ENCODE measurements at regions not wholly inside any gene's neighbourhood (a gene's known extent, or its start where the extent isn't known, plus 50 kb on each side); places are given as distances from the start of the nearest gene placed in this dataset.

DNA sequence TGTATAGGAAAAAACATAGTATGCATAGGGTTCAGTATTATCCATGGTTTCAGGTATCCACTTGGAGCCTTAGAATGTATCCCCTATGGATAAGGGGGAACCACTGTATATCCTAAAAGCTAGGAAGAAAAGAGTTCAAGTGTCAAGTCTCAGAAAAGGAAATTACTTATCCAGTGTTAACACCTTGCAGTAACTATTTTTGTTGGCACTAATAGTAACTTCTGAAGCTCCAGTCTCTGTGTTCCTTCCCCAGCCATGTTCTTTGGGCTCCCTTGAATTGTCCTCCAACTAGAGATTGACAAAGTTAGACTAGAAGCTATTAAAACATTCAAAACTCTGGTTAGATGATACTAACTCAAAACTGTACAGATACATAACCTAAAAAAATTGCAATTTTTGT, 370.8 kb downstream of the NFIB start:
- Histone ChIP-seq H3K79me2 (ENCODE audit: insufficient read depth, low read length) (no peaks in the 10 kb centered on the region), H3K36me3 (ENCODE audit: insufficient read depth, low read length) (no peaks in the 10 kb centered on the region), H3K4me1 (ENCODE audit: insufficient read depth, low read length, severe bottlenecking) (no peaks in the 10 kb centered on the region), H3K9ac (ENCODE audit: low read length) (no peak overlapping the region), H3K9me3 (ENCODE audit: low read length) (no peaks in the 10 kb centered on the region), H3K27me3 (ENCODE audit: insufficient read depth, low read length) (no peaks in the 10 kb centered on the region), H3K9me2 (ENCODE audit: low read depth, low read length) (no peaks in the 10 kb centered on the region), H2AFZ (ENCODE audit: low read length) (no peak overlapping the region), H3K4me3 (ENCODE audit: low read depth, low read length, poor library complexity, severe bottlenecking) (no peak overlapping the region), H3K27ac (ENCODE audit: low read depth, low read length, poor library complexity, severe bottlenecking) (no peak overlapping the region), H4K20me1 (ENCODE audit: insufficient read depth, low read length) (no peaks in the 10 kb centered on the region), H3F3A (ENCODE audit: insufficient read depth, low read length) (no peaks in the 10 kb centered on the region), H3K4me2 (ENCODE audit: low read length) (no peak overlapping the region)
- no peak for TF ChIP-seq EZH2 (IDR thresholded peaks at IDR 0.05; ENCODE audit: borderline replicate concordance, low read length)
- TF ChIP-seq, protein P1, sequence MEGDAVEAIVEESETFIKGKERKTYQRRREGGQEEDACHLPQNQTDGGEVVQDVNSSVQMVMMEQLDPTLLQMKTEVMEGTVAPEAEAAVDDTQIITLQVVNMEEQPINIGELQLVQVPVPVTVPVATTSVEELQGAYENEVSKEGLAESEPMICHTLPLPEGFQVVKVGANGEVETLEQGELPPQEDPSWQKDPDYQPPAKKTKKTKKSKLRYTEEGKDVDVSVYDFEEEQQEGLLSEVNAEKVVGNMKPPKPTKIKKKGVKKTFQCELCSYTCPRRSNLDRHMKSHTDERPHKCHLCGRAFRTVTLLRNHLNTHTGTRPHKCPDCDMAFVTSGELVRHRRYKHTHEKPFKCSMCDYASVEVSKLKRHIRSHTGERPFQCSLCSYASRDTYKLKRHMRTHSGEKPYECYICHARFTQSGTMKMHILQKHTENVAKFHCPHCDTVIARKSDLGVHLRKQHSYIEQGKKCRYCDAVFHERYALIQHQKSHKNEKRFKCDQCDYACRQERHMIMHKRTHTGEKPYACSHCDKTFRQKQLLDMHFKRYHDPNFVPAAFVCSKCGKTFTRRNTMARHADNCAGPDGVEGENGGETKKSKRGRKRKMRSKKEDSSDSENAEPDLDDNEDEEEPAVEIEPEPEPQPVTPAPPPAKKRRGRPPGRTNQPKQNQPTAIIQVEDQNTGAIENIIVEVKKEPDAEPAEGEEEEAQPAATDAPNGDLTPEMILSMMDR (IDR thresholded peaks at IDR 0.05; ENCODE audit: low read length) = no peak

DNA sequence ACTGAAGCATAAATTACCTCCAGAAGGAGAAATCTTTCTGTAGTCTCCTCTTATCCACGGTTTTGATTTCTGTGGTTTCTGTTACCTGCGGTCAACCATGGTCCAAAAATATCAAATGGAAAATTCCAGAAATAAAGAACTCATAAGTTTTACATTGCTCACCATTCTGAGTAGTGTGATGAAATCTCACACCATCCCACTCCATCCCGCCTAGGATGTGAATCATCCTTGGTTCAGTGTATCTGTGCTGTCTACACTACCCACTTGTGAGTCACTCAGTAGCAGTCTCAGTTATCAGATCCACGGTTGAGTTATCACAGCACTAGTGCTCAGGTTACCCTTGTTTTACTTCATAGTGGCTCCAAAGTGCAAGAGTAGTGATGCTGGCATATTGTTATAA, 371.2 kb downstream of the NFIB start:
- no peak overlapping the region for H3K4me2 ChIP-seq (ENCODE audit: low read length)
- TF ChIP-seq EZH2 (IDR thresholded peaks at IDR 0.05; ENCODE audit: borderline replicate concordance, low read length) = no peak
- TF ChIP-seq, protein P1 (IDR thresholded peaks at IDR 0.05; ENCODE audit: low read length) = no peak

DNA sequence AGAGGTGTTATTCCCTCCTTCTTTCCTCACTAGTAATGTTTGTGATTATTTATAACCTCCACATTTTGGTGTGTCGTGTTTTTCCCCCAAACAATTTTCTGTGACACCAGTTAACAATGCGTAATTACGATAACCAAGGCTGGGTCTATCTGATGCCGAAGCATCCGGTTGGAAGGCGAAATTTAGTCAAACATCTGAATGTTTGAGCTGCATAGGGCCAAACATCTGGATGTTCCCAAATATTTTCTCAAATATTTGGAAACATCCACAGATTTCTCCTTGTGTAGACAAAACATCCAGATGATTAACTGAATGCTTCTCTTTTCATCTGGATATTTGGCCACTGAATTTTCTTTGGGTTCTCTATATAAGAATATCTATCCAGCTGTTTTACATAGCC, 371.7 kb downstream of the NFIB start:
- TF ChIP-seq EZH2 (IDR thresholded peaks at IDR 0.05; ENCODE audit: borderline replicate concordance, low read length) = no peak
- TF ChIP-seq, protein P1 (IDR thresholded peaks at IDR 0.05; ENCODE audit: low read length) = no peak
- H3K79me2 ChIP-seq (ENCODE audit: insufficient read depth, low read length) = no peaks in the 10 kb centered on the region
- no peak overlapping the region for H3K27ac ChIP-seq (ENCODE audit: low read depth, low read length, poor library complexity, severe bottlenecking)
- H3K9me3 ChIP-seq (ENCODE audit: low read length) = no peaks in the 10 kb centered on the region
- H3K9ac ChIP-seq (ENCODE audit: low read length) = no peak overlapping the region
- H3K9me2 ChIP-seq (ENCODE audit: low read depth, low read length) = no peaks in the 10 kb centered on the region
- H3K36me3 ChIP-seq (ENCODE audit: insufficient read depth, low read length) = no peaks in the 10 kb centered on the region
- no peaks in the 10 kb centered on the region for H3K27me3 ChIP-seq (ENCODE audit: insufficient read depth, low read length)
- no peaks in the 10 kb centered on the region for H3F3A ChIP-seq (ENCODE audit: insufficient read depth, low read length)
- no peaks in the 10 kb centered on the region for H3K4me1 ChIP-seq (ENCODE audit: insufficient read depth, low read length, severe bottlenecking)
- H2AFZ ChIP-seq (ENCODE audit: low read length) = no peak overlapping the region
- H4K20me1 ChIP-seq (ENCODE audit: insufficient read depth, low read length) = no peaks in the 10 kb centered on the region
- H3K4me2 ChIP-seq (ENCODE audit: low read length) = no peak overlapping the region
- H3K4me3 ChIP-seq (ENCODE audit: low read depth, low read length, poor library complexity, severe bottlenecking) = no peak overlapping the region

More for the DNA sequence above, 371.2 kb downstream of the NFIB start:
- H3K9ac ChIP-seq (ENCODE audit: low read length) = no peak overlapping the region
- H3K9me3 ChIP-seq (ENCODE audit: low read length) = no peaks in the 10 kb centered on the region
- H3K4me1 ChIP-seq (ENCODE audit: insufficient read depth, low read length, severe bottlenecking) = no peaks in the 10 kb centered on the region
- no peaks in the 10 kb centered on the region for H3F3A ChIP-seq (ENCODE audit: insufficient read depth, low read length)
- H4K20me1 ChIP-seq (ENCODE audit: insufficient read depth, low read length) = no peaks in the 10 kb centered on the region
- H3K79me2 ChIP-seq (ENCODE audit: insufficient read depth, low read length) = no peaks in the 10 kb centered on the region
- H3K4me3 ChIP-seq (ENCODE audit: low read depth, low read length, poor library complexity, severe bottlenecking) = no peak overlapping the region
- H2AFZ ChIP-seq (ENCODE audit: low read length) = no peak overlapping the region
- H3K9me2 ChIP-seq (ENCODE audit: low read depth, low read length) = no peaks in the 10 kb centered on the region
- no peaks in the 10 kb centered on the region for H3K27me3 ChIP-seq (ENCODE audit: insufficient read depth, low read length)
- no peak overlapping the region for H3K27ac ChIP-seq (ENCODE audit: low read depth, low read length, poor library complexity, severe bottlenecking)
- no peaks in the 10 kb centered on the region for H3K36me3 ChIP-seq (ENCODE audit: insufficient read depth, low read length)
